ENCODE measurements at regions not wholly inside any gene's neighbourhood (a gene's known extent, or its start where the extent isn't known, plus 50 kb on each side); places are given as distances from the start of the nearest gene placed in this dataset.
"Not testable (repeated sequence)": the region's sequence is repeated elsewhere in the genome, so short reads cannot be mapped to it uniquely, and the experiment has no call there.

DNA sequence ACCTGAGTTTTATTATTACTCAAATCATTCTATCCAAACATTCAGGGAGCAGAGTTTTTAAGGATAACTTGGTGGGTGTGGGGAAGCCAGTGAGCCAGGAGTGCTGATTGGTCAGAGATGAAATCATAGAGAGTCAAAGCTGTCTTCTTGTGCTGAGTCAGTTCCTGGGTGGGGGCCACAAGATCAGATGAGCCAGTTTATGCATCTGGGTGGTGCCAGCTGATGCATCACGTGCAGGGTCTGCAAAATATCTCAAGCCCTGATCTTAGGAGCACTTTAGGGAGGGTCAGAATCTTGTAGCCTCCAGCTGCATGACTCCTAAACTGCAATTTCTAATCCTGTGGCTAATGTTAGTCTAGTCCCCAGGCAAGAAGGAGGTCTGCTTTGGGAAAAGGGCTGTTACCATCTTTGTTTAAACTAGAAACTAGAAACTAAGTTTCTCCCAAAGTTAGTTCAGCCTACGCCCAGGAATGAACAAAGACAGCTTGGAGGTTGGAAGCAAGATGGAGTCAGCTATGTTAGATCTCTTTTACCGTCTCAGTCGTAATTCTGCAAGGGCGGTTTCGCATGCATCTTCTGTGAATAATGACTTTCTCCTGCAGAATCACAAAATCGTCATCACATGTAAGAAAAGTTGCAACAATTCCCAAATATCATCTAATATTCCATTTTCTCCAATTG lies 97.5 kb downstream of the ZNF664 start:
- DNase-seq (ENCODE audit: low read depth), result not testable (repeated sequence)

DNA sequence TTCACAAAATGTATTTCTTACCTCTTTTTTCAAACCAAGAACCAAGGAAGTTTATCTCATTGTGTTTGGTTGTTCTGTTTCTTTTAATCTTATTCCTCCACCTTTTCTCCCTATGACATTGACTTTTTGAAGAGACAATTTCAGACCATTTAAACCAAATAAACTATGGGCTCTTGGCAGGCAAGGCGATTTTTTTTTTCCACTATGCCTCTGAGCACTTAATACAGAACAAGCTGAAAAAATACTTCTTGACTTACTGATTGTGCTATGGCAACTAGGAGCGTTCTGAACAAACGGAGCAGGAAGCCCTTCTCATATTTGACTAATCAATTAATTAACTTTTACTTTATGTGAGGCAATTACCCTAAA lies 98.0 kb downstream of the ZNF664 start:
- no peak for DNase-seq (ENCODE audit: low read depth)

DNA sequence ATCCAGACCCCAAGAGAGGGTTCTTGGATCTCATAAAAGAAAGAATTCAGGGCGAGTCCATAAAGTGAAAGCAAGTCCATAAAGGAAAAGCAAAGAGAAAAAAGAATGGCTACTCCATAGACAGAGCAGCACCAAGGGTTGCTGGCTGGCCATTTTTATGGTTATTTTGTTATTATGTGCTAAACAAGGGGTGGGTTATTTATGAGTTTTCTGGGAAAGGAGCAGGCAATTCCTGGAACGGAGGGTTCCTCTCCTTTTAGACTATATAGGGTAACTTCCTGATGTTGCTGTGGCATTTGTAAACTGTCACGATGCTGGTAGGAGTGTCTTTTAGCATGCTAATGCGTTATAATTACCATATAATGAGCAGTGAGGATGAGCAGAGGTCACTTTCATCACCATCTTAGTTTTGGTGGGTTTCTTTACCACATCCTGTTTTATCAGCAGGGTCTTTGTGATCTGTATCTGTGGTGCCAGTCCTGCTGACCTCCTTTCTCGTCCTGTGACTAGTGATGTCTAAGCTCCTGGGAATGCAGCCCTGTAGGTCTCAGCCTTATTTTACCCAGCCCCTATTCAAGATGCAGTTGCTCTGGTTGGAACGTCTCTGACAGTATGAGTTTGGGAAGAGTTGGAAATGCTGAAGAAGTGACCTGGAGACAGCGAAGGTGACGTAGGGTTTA lies 100.5 kb downstream of the ZNF664 start:
- no peak for DNase-seq (ENCODE audit: low read depth)

DNA sequence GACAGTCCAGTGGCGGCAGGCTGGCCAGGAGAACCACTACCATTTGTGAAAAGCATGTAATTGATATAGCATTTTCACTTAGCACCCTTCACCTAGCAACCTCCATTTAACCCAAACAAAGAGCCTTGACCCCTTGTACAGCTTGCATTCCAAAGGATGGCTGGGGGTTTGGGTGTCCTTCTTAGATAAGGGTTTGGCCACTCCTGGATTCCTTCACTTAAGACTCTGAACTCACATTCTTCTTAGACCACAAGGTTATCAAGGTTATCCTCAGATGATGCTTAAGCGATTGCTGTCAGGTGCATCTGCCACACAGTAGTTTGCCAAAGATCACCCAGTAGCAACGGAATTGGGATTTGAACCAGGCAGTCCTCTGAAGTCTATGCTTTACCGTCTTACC lies 102.8 kb downstream of the ZNF664 start:
- DNase-seq (ENCODE audit: low read depth), result no peak

DNA sequence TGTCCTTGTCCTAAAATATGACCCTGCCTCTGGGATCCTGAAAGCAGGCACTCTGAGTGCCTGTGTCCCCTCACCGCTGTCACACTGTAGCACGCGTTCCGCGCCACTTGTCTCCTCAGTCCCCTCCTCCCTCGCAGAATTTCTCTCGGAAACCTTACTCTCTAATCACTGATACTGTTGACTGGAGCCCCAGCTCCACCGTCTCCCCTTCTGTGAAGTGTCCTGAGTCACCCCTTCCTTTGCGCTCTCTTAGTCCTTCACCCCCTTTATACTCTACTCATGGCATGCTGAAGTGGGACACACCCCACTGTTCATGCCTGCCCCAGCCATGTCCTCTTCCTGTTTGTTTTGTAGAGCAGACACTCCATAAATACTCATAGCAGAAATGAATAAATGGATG lies 104.7 kb downstream of the ZNF664 start:
- no peak for DNase-seq (ENCODE audit: low read depth)

DNA sequence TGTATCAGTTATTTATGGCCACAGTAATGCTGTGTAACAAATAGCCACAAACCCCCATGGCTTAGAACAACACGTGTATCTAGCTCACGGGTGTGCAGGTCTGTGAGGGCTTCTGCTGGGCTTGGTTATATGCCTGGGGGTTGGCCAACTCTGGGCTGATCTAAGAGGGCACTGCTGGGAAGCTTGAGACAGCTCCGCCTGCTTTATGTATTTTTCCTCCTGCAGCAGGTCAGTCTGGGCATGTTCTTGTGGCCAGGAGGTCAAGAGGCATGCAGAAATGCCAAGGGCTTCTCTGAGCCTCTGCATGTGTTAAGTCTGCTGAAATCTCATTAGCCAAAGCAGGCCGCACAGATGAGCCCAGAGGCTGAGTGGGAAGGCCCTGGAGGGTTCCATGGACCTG lies 105.8 kb downstream of the ZNF664 start:
- DNase-seq (ENCODE audit: low read depth), result no peak

DNA sequence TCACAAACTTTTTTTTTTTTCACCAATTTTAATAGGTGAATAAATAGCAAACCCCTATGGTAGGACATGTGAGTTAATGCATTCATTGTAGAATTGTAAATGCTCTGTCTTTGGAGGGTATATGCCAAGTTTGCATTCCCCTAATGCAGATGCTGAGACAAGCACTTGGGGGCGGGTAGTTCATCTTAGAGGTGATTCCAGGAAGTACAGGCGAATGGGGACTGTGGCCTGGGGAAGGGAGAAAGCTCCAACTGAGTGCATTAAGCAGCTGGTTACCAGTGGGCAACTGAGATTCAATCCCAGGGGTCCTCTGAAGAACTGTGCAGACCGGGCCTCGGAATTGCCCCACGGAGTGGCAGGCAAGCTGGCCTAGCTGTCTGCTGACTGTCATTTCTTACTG lies 107.6 kb downstream of the ZNF664 start:
- no peak for DNase-seq (ENCODE audit: low read depth)

DNA sequence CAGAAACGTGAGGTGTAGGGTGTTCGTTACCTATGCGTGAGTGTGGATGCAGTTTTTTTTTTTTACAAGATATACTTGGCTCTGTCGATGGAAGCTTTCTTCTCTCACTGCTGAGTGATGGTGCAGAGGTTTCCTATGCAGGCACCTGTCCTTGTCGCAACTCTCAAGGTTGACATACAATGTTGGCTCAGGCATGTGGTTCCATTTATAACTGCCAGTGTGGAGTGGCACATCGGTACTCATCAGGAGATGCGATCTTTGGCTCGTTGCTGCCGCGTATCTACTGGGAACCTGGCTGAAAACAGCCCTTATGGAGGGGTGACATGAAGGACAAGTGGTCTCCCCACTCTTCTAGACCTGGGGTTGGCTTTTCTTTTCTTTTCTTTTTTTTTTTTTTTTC lies 109.0 kb downstream of the ZNF664 start:
- DNase-seq (ENCODE audit: low read depth), result no peak

DNA sequence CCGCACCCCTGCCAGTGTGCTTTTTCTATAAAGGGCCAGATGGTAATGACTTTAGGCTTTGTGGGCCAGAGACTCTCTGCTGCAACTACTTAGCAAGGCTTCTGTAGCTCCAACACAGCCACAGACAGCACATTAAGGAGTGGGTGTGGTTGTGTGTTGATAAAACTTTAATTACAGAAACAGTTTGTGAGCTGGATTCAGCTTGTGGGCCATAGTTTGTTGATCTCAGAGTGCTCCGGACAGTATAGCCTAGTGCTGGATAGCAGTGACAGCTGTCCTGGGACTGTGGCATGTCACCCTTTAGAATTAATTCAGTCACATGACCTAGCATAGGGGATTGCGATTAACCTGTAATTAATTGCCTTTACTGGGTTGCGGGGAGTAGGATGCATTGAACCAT lies 109.7 kb downstream of the ZNF664 start:
- DNase-seq (ENCODE audit: low read depth), result no peak

DNA sequence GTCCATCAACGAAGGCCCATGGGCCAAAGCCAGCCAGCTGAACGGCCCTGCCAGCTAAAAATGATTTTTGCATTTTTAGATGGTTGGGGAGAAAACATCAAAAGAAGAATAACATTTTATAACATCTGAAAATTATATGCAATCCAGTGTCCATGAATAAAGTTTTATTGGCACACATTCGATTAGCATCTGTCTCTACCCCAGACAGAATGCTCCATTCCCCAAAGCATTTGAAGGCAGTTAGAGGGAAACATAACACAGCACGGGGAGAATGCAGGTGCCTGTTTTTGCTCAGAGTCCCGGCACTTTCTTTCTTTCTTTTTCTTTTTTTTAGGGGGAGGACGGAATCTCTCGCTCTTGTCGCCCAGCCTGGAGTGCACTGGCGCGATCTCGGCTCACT lies 110.7 kb downstream of the ZNF664 start:
- no peak for DNase-seq (ENCODE audit: low read depth)

DNA sequence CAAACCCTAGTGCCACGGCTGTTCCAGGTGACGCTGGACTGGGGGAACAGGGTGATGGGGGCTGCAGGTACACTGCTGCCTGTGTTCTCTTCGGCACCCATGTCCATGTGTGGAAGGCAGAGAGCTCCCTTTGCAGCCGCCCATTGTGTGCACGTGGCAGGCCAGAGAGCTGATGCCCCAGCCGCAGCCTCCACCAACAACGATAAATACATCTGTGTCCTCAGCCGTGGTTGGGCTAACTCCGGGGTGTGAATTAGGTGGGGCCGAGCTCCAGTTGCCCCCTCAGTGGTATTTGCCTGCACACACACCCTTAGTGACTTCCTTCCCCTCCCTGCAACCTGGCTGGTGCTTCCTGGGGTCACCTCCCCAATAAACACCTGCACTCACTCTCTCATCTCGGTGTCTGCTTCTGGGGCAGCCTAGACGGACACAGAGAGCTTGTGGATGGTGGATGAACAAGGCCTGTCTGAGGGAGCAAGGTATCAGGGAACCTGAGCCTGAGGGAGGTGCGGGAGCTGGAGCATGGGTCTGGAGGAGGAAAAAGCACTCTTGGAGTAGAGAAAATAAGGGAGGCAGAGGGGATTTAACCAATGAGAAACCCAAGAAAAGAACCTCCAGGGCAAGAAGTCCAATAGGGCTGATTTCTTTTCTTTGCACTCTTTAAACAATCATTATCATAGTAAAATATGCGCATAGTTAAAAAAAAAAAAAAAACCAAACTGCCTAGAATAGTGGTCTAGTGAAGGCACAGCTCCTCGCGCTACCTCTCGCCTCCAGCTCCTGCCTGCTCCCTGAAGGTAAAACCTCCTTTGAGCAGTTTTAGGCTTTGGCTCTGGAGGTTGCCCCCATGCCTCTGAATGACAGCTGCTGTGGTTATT lies 112.6 kb downstream of the ZNF664 start:
- DNase-seq (ENCODE audit: low read depth), result no peak

DNA sequence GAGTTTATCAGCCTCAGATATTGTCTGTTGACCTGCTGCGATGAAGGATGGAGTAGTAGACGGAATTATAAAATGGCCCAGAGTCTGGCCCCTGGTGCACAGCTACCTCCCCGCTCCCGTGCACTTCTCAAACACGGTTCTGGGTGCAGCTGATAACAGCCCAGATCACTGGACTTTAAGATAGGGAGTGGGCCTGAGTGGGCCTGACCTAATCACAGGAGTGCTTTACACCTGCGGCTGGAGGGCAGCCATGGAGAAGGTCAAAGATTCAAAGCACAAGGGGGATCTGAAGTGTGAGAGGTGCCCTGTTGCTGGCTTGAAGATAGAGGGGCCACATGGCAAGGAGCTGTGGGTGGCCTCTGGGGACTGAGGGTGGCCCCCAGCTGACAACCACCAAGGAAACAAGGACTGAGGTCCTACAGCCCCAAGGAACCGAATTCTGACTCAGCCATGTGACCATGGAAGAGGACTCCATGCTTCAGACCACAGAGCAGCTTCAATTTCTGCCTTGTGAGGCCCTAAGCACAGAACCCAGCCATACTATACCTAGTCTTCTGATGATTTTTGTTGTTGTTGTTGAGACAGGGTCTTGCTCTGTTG lies 113.4 kb downstream of the ZNF664 start:
- no peak for DNase-seq (ENCODE audit: low read depth)

DNA sequence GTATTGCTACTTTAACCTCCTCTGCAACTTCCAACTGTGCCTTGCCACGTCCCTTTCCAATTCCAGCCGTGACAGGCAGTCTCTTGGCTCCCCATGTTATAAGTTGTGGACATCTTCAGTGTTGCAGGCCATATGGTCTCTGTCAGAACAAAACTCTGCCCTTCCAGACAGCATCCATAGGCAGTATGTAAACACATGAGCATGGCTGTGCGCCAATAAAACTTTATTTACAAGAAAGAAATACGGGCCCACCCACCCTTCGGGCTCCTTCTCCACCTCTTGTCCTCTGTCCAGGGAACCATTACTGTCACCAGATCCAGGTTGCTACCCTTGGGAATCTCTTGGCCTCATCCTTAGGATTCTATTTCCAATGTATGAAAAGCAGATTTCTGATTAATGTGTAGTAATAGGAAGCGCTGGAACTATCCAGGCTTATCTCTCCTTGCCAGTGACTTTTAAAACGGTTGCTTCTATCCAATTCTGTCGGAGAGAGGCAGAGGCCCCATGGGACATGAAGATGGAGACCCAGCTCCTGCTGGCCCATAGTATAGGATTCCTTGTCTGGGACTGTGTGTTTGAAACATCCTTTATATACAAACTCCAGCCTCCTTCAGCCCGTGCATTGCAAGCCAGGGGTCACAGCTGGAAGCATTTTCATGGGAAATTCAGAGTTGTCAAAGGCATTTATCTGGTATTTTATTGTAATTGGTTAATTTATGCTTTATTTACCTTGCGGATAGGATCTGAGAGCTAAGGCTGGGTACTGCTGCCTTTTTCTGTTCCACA lies 114.4 kb downstream of the ZNF664 start:
- no peak for DNase-seq (ENCODE audit: low read depth)

DNA sequence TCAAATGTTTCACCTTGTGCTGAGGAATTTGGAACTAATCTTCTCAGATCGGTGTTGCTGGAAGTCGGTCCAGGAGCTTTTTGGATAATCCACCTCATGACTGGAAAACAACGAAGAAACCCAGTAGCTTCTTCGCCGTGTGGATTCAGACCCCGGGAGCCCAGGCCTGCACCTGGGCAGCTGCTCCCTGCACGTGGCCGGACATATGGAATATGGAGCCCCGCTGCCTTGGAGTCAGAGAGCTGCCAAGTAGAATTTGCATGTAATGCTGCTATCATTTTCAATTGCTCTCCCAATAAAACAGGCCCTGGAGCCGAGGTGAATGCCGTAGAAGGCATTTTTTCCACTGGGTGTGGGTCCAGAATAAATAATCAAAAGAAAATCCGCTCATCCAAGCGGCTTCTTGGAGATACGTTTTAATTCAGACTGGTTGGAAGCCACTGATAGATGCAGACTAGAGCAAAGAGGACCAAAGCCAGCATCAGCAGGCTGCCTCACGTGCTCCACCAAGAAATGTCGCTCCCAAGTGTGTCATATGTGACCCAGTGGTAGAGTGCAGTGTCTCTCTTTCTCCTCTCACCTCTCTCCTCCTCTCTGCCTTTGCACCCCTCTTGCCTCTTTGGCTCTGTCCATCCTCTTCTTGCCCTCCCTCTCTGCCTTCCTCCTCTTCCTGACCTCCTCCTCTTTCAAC lies 115.3 kb downstream of the ZNF664 start:
- DNase-seq (ENCODE audit: low read depth), result no peak

DNA sequence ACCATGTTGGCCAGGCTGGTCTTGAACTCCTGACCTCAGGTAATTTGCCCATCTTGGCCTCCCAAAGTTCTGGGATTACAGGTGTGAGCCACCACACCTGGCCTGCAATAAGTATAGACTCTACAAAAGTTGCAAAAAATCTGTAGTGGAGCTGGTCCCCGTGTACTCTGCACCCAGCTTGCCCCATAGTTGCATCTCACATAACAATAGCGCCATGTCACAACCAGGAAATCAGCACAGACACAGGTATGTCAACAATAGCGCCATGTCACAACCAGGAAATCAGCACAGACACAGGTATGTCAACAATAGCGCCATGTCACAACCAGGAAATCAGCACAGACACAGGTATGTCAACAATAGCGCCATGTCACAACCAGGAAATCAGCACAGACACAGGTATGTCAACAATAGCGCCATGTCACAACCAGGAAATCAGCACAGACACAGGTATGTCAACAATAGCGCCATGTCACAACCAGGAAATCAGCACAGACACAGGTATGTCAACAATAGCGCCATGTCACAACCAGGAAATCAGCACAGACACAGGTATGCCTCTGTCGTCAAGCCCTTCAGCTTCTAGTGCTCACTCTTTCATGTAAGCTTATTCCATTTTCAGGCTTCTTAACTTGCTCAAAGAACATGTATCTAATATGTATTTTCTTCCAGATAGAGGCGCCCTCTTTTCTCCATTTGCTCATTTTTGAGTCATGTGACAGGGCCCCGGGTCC lies 116.3 kb downstream of the ZNF664 start:
- not testable (repeated sequence) for DNase-seq (ENCODE audit: low read depth)

DNA sequence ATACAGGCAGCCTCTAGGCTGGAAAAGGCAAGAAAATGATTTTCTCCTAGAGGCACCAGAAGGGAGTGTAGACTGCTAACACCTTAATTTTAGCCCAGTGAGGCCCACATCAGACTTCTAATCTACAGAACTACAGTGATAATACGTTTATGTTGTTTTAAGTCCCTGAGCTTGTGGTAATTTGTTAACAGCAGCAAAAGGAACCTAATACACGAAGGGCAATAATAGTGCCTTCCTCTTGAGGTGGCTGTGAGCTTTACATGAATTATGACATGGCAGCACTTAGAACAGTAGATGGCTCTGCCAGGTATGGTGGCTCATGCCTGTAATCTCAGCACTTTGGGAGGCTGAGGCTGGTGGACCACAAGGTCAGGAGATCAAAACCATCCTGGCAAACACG lies 118.8 kb downstream of the ZNF664 start:
- no peak for DNase-seq (ENCODE audit: low read depth)

DNA sequence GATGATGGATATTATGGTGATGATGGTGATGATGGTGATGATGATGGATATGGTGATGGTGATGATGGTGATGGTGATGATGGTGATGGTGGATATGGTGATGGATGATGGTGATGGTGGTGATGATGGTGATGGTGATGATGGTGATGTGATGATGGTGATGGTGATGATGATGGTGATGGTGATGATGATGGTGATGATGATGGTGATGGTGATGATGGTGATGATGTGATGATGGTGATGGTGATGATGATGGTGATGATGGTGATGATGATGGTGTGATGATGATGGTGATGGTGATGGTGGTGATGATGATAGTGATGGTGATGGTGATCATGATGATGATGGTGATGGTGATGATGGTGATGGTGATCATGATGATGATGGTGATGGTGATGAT lies 119.5 kb downstream of the ZNF664 start:
- not testable (repeated sequence) for DNase-seq (ENCODE audit: low read depth)

DNA sequence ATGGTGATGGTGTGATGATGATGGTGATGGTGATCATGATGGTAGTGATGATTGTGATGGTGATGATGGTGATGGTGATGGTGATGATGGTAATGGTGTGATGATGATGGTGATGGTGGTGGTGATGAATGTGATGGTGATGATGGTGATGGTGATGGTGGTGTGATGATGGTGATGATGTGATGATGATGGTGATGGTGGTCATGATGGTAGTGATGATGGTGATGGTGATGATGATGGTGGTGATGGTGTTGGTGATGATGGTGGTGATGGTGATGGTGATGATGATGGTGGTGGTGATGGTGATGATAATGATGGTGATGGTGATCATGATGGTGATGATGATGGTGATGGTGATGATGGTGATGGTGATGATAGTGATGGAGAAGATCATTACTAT lies 120.3 kb downstream of the ZNF664 start:
- no peak for DNase-seq (ENCODE audit: low read depth)

DNA sequence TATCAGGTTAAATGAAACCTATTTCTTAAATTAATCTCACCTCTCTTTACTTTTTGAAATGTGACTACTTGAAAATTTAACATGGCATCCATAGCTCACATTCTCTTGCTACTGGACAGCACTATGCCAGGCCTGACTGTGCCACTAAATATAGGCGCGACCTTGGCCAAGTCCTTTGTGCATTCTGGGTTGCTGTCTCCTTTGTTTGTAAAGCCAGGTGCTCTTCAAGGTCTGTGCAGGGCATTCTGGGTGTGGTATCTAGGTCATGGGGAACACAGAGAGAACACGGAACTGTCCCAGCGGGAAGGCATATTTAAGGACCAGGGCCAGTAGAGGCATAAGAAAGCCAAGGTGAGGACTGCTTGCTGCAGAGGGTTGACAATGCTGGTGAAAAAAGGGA lies 121.2 kb downstream of the ZNF664 start:
- no peak for DNase-seq (ENCODE audit: low read depth)

DNA sequence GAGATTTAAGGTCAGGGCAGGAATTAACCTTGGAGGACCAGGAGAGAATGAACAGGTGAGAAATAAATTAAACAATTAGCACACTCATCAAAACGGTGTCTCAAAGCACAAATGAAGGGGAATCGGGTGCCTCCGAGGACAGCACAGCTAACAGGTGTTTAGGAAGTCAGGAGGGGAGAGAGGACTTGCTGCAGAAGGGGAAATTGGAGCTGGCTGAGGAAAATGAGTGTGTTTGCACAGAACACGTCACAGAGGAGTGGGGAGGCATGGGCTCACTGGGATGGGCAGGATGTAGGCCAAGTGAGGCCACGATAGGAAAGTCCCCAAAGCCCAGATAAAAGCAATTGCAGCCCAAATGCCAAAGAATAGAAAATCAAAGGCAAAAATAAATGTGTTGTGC lies 121.7 kb downstream of the ZNF664 start:
- no peak for DNase-seq (ENCODE audit: low read depth)

DNA sequence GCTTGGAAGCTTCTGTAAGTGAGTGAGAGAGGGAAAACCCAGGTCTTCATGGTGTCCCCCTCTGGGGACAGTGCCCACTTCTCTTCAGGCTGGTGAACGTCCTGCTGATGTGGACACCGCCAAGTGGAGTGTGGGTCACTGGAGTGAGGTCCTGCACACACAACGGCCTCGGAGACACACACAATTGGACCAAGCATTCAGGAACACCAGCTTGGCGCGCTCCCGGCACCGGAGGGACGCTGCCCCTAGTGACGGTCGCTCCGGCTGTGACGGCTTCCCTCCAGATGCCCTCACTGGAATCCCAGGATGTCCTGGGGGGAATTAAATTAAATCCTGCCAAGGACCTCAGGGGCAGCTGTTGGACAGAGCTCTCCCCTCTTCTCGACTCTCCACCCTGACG lies 123.1 kb downstream of the ZNF664 start:
- no peak for DNase-seq (ENCODE audit: low read depth)
